Natural killer cell (primary cell): ENCODE measurements at regions not wholly inside any gene's neighbourhood (a gene's known extent, or its start where the extent isn't known, plus 50 kb on each side); places are given as distances from the start of the nearest gene placed in this dataset.
"Not testable (repeated sequence)": the region's sequence is repeated elsewhere in the genome, so short reads cannot be mapped to it uniquely, and the experiment has no call there.

Source experiments
- ATAC-seq, 3 donors: fragments of 150-1000 bp in 2 of 3; fragments of 200-7000 bp in 1 of 3; cut with Tn5 transposase; 1 replicate in 1 of 3; 2 replicates in 2 of 3; pipeline ENCODE4 v1.10.0; 2021; ENCODE audit warnings: mild to moderate bottlenecking in 2 of 3, moderate library complexity in 2 of 3
- DNase-seq, 2 donors: peaks; one replicate each; pipeline versions ENCODE4 v3.0.0 to v3.0.0-alpha.2; 2013 to 2021; ENCODE audit warnings: mixed read lengths in 1 of 2
- H3K27ac ChIP-seq: one replicate; pipeline ENCODE4 v1.5.1; 2013; ENCODE audit warnings: mild to moderate bottlenecking, low read length
- H3K27me3 ChIP-seq: one replicate; pipeline ENCODE4 v1.6.1; 2013; ENCODE audit warnings: low read length; ENCODE audit not compliant: control insufficient read depth, insufficient read depth
- H3K36me3 ChIP-seq: one replicate; pipeline ENCODE4 v1.6.1; 2013; ENCODE audit warnings: low read length; ENCODE audit not compliant: control insufficient read depth, insufficient read depth
- H3K4me1 ChIP-seq: one replicate; pipeline ENCODE4 v1.6.1; 2013; ENCODE audit warnings: low read length; ENCODE audit not compliant: control insufficient read depth, insufficient read depth
- H3K4me3 ChIP-seq: one replicate; pipeline ENCODE4 v1.5.1; 2013; ENCODE audit warnings: low read length
- H3K9me3 ChIP-seq: one replicate; pipeline ENCODE4 v1.6.1; 2013; ENCODE audit warnings: low read length; ENCODE audit not compliant: control insufficient read depth, insufficient read depth
- H3K27ac Mint-ChIP-seq, 2 donors: one replicate each; pipeline ENCODE4 v1.8.0; 2022; ENCODE audit warnings: mild to moderate bottlenecking in 2 of 2, mixed read lengths in 2 of 2, moderate library complexity in 1 of 2
- H3K27me3 Mint-ChIP-seq, 2 donors: one replicate each; pipeline ENCODE4 v1.8.0; 2022; ENCODE audit warnings: low read depth in 2 of 2, mixed read lengths in 2 of 2
- H3K36me3 Mint-ChIP-seq: one replicate; pipeline ENCODE4 v1.8.0; 2022; ENCODE audit warnings: mixed read lengths
- H3K4me1 Mint-ChIP-seq, 2 donors: one replicate each; pipeline ENCODE4 v1.8.0; 2022; ENCODE audit warnings: mixed read lengths in 2 of 2
- H3K4me3 Mint-ChIP-seq: one replicate; pipeline ENCODE4 v1.8.0; 2022; ENCODE audit warnings: mild to moderate bottlenecking, moderate library complexity, mixed read lengths
- H3K9me3 Mint-ChIP-seq, 2 donors: one replicate each; pipeline ENCODE4 v1.8.0; 2022; ENCODE audit warnings: mixed read lengths in 2 of 2
- WGBS: methylation state at CpG from one replicate; pipeline ENCODE4 v1.1.7; 2013; ENCODE audit warnings: missing lambda C conversion rate; ENCODE audit not compliant: insufficient coverage; 5-methylcytosine and 5-hydroxymethylcytosine counted together
- intact Hi-C: fragments of 100-400 bp; cut with micrococcal nuclease; formaldehyde crosslinking; loops from one replicate; pipeline ENCODE4 v1.14.2; 2022
- TF ChIP-seq, protein P1 (sequence below): fragments of 200-600 bp; IDR thresholded peaks from one replicate; pipeline ENCODE4 v1.8.0; 2022; ENCODE audit warnings: antibody characterized with exemption

DNA sequence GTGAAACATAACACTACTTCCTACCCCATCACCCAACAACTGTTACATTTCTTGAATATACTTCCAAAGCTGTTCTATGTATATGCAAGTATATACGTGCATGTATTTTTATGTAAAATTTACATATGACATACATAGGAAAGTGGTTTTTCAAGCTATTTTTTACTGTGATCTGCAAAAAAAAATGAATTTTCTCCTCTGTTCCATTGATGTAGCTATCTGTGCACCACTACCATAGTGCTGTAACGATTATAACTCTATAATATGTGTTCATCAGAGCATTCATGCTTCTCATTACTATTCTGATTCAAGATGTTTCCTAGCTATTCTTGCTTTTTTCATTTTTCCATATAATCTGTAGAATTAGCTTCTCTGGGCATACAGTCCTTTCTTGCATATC is 164.0 kb downstream of the DEPDC1B start:
- Histone ChIP-seq H3K36me3 (no peaks in the 10 kb centered on the region), H3K4me1 (peaks cover 4% of the 10 kb centered on the region)

DNA sequence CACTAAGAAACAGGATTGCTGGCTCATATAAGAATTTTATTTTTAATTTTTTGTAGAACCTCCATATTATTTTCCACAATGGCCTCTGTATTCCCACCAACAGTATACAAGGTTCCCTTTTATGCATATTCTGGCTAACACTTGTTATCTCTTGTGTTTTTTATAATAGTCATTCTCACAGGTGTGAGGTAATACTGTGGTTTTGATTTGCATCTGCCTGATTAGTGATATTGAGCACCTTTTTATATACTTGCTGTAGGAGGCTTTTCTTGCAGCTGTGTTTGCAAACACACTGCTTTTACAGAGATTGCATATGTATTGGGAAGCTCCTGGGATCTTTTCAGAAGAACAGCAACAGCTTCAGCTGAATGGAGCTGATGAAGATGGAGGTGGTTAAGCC is 164.8 kb downstream of the DEPDC1B start:
- Mint-ChIP-seq H3K36me3 (no peaks in the 10 kb centered on the region), H3K27me3 (no peaks in the 10 kb centered on the region), H3K4me1 (no peaks in the 10 kb centered on the region), H3K4me3 (no peak overlapping the region), H3K9me3 (peaks cover 0 to 6% of the 10 kb centered on the region in 2 donors), H3K27ac (no peak overlapping the region)
- ATAC-seq (no peak), DNase-seq (no peak)
- H3K27me3 ChIP-seq = no peaks in the 10 kb centered on the region
- no peak overlapping the region for H3K4me3 ChIP-seq
- H3K36me3 ChIP-seq = no peaks in the 10 kb centered on the region
- peaks cover 4% of the 10 kb centered on the region for H3K4me1 ChIP-seq
- TF ChIP-seq, protein P1, sequence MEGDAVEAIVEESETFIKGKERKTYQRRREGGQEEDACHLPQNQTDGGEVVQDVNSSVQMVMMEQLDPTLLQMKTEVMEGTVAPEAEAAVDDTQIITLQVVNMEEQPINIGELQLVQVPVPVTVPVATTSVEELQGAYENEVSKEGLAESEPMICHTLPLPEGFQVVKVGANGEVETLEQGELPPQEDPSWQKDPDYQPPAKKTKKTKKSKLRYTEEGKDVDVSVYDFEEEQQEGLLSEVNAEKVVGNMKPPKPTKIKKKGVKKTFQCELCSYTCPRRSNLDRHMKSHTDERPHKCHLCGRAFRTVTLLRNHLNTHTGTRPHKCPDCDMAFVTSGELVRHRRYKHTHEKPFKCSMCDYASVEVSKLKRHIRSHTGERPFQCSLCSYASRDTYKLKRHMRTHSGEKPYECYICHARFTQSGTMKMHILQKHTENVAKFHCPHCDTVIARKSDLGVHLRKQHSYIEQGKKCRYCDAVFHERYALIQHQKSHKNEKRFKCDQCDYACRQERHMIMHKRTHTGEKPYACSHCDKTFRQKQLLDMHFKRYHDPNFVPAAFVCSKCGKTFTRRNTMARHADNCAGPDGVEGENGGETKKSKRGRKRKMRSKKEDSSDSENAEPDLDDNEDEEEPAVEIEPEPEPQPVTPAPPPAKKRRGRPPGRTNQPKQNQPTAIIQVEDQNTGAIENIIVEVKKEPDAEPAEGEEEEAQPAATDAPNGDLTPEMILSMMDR = no peak
- intact Hi-C loops = no loop called here
- H3K9me3 ChIP-seq = no peaks in the 10 kb centered on the region
- no peak overlapping the region for H3K27ac ChIP-seq

More for the DNA sequence above, 164.0 kb downstream of the DEPDC1B start:
- Mint-ChIP-seq H3K27me3 (no peaks in the 10 kb centered on the region), H3K27ac (no peak overlapping the region), H3K36me3 (no peaks in the 10 kb centered on the region), H3K9me3 (peaks cover 0 to 6% of the 10 kb centered on the region in 2 donors), H3K4me3 (no peak overlapping the region), H3K4me1 (no peaks in the 10 kb centered on the region)
- no peak for ATAC-seq
- TF ChIP-seq, protein P1 = no peak
- no peak overlapping the region for H3K4me3 ChIP-seq
- no peak for DNase-seq
- no peaks in the 10 kb centered on the region for H3K9me3 ChIP-seq
- WGBS = 71% methylated on average over 1 of the region's 2 CpGs
- no peaks in the 10 kb centered on the region for H3K27me3 ChIP-seq
- intact Hi-C loops = no loop called here
- H3K27ac ChIP-seq = no peak overlapping the region

DNA sequence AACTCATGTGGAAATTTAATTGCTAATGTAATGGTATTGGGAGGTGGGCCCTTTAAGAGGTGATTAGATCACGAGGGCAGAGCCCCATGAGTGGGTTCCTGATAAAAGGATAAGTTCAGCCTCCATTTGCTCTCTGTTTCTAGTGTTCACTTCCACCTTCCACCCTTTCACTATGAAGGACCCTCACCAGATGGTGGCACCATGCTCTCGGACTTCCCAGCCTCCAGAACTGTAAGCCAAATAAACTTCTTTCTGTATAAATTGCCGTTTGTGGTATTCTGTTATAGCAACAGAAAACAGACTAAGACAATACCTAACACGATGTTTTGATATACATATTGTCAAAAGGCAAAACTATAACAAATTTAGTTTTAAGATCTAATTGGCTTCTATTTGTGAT is 166.2 kb downstream of the DEPDC1B start:
- H3K9me3 Mint-ChIP-seq = peaks cover 0 to 2% of the 10 kb centered on the region in 2 donors
- intact Hi-C loops = no loop called here
- H3K4me1 Mint-ChIP-seq = no peaks in the 10 kb centered on the region
- Histone ChIP-seq H3K36me3 (no peaks in the 10 kb centered on the region), H3K4me1 (no peaks in the 10 kb centered on the region), H3K9me3 (no peaks in the 10 kb centered on the region), H3K27ac (no peak overlapping the region), H3K27me3 (no peaks in the 10 kb centered on the region), H3K4me3 (no peak overlapping the region)
- no peaks in the 10 kb centered on the region for H3K27me3 Mint-ChIP-seq
- ATAC-seq = no peak
- H3K4me3 Mint-ChIP-seq = no peak overlapping the region
- H3K36me3 Mint-ChIP-seq = no peaks in the 10 kb centered on the region
- 64% methylated on average over 1 of the region's 4 CpGs for WGBS
- TF ChIP-seq, protein P1 = no peak
- DNase-seq = no peak
- H3K27ac Mint-ChIP-seq = no peak overlapping the region

DNA sequence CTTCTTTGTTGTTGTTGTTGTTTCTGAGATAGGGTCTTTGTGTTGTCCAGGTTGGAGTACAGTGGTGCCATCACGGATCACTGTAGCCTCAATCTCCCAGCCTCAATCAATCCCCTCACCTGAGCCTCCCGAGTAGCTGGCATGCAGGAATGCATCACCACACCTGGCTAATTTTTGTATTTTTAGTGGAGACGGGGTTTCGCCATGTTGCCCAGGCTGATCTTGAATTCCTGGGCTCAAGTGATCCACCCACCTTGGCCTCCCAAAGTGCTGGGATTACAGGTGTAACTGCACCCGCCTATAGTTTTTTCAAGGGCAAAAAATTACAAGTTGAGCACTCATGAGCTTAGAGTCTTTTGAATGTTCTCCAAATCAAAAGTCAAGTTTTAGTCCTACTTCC is 167.2 kb downstream of the DEPDC1B start:
- H3K4me3 Mint-ChIP-seq, H3K4me1 Mint-ChIP-seq, H3K27me3 Mint-ChIP-seq, H3K27ac ChIP-seq, H3K9me3 ChIP-seq, H3K4me1 ChIP-seq, intact Hi-C loops, H3K36me3 ChIP-seq, H3K4me3 ChIP-seq, ATAC-seq, H3K36me3 Mint-ChIP-seq, H3K9me3 Mint-ChIP-seq, DNase-seq, H3K27ac Mint-ChIP-seq, H3K27me3 ChIP-seq: not testable (repeated sequence)
- WGBS = 94% methylated on average over 4 of the region's 5 CpGs

DNA sequence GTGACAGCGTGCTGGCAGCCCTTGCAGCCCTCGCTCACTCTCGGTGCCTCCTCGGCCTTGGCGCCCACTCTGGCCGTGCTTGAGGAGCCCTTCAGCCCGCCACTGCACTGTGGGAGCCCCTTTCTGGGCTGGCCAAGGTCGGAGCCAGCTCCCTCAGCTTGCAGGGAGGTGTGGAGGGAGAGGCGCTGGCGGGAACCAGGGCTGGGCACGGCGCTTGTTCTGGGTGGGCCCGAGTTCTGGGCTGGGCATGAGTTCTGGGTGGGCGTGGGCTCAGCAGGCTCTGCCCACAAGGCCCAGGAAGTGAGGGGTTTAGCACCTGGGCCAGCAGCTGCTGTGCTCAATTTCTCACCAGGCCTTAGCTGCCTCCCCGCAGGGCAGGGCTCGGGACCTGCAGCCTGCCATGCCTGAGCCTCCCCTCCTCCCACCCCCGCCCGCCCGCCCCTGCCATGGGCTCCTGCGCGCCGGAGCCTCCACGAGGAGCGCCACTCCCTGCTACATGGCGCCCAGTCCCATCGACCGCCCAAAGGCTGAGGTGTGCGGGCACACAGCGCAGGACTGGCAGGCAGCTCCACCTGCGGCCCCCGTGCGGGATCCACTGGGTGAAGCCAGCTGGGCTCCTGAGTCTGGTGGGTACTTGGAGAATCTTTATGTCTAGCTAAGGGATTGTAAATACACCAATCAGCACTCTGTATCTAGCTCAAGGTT is 169.7 kb downstream of the DEPDC1B start:
- 95% methylated on average over 27 of the region's 32 CpGs for WGBS

More for the DNA sequence above, 169.7 kb downstream of the DEPDC1B start:
- H3K36me3 Mint-ChIP-seq, H3K4me3 ChIP-seq, H3K4me3 Mint-ChIP-seq, DNase-seq, ATAC-seq, H3K27ac Mint-ChIP-seq, H3K27me3 ChIP-seq, H3K9me3 Mint-ChIP-seq, H3K27me3 Mint-ChIP-seq, H3K9me3 ChIP-seq, H3K27ac ChIP-seq, H3K4me1 ChIP-seq, H3K4me1 Mint-ChIP-seq, intact Hi-C loops, H3K36me3 ChIP-seq: not testable (repeated sequence)
